LHCN-M2 (cell line): ENCODE measurements at regions not wholly inside any gene's neighbourhood (a gene's known extent, or its start where the extent isn't known, plus 50 kb on each side); places are given as distances from the start of the nearest gene placed in this dataset.
"Not testable (repeated sequence)": the region's sequence is repeated elsewhere in the genome, so short reads cannot be mapped to it uniquely, and the experiment has no call there.

Experiments used
- DNase-seq: peaks from one replicate; pipeline ENCODE4 v3.0.0-alpha.2; 2012; ENCODE audit warnings: low read depth

DNA sequence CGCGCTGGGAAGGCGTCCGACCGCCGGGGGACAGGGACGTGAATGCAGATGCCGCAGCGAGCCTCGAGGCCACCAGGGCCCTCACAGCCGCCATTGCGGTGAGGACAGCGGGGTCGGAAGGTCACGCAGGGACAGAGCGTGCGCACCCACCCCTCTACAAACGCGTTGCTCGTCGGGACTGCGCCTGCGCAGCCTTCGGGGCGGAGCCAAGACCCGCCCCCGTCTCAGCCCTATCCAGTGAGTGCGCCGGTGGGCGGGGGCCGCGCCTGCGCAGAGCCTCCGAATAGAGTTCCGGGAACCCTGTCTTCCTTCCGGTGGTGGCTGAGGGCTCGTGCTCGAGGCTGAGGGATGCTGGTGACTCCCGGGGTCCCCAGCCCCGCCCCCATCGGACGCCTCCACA lies 5393.1 kb upstream of the TPTE start:
- DNase-seq: peak; percentile 64

DNA sequence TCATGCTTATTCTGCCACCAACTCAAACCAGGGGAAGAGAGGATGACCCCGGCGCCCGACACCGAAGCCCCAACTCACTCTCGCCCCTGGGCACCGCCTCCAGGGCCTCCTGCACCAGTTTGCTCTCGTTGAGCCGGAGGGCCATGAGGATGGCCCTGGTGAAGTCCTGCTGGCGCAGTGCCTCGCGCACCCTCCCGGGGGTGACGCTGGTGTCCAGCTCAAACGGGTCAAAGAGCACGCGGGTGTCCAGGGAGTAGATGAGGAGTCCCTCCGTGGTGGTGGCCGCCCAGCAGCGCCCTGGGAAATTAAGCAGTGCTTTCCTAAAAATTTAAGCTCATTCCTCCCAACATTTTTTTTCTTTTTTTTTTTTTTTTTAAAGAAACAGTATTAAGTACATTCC lies 5387.6 kb upstream of the TPTE start:
- not testable (repeated sequence) for DNase-seq

DNA sequence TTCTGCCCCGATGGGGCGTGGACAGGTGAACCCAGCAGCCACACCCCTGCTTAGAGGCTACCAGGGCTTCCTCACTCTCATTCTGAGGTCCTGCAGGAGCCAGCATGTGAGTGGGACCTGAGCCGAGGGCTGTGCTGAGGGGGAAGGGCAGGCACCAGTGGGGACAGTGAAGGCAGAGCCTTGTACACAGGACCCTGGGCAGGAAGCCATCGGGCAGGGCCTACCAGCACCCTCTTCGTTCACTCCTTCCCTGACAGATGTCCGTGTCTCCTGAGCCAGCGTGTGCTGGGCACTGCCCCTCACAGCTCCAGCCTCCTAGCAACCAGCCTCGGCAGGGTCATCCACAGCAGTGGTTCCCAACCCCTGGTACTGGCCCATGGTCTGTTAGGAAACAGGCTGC lies 5385.0 kb upstream of the TPTE start:
- not testable (repeated sequence) for DNase-seq

DNA sequence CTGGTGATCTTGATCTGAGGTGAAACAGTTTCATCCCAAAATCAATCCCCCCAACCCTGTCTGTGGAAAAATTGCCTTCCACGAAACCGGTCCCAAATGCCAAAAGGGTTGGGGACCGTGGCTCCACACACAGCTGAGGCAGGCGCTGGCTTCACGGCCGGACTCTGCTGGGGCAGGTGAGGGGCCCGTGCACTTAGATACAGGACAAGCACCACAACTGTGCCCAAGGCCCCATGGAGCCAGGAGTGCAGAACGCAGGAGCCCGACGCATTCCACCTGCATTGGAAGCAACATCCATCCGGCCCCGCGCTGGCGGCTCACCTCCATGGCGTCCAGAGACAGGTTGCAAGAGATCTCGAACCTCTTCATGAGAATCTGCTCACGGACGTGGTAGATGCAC lies 5384.4 kb upstream of the TPTE start:
- DNase-seq: not testable (repeated sequence)

DNA sequence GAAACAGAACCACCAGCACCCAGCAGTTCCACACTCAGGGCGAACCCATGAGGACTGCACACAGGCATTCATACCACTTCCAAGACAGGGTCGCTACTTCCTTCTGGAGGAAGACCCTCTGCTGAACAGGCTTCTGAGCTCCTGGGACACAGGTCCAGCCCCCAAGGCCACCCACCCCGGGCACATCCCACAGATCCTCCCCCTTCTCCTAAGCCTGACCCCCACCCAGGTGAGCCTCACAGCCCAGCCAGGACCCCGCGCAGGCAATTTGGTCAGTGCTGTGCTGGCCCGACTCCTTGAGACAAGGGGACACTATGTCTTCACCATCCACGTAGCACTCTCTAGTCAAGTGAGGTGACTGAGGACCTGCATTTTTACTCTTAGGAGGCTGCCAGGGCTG lies 5382.7 kb upstream of the TPTE start:
- DNase-seq: not testable (repeated sequence)

DNA sequence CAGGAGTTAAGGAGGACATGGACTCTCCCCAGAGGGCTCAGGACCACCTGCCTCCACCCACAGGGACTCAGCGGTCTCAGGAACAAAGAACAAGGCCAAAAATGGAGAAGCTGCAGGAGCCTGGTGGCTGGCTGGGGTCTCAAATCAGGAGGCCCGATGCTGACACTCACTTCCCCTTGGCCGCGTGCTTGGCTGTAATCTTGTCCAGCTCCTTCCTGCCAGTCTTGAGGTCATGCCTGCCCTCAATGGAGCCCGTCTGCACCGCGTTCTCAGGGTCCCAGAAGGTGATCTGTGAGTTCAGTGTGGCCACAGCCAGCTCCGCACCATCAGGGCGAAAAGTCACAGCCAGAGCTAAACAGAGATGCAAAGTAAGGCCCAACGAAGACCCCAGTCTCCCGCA lies 5381.9 kb upstream of the TPTE start:
- DNase-seq: not testable (repeated sequence)

DNA sequence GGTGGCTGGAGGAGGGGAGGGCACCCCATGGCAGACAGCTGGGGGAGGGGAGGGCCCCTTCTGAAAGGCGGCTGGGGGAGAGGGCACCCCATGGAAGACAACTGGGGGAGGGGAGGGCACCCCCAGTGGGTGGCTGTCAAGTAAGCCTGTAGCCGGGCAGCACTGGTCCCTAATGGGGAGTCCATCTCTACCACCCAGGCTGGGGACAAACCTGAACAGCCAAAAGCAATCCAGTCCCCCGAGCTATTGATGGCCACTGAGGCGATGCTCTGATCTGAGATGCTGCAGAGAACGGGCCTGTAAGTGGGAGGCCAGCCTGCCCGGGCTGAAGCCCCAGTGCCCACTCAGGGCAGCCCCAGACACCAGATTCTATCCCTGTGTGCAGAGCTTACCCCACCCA lies 5378.4 kb upstream of the TPTE start:
- DNase-seq: not testable (repeated sequence)

DNA sequence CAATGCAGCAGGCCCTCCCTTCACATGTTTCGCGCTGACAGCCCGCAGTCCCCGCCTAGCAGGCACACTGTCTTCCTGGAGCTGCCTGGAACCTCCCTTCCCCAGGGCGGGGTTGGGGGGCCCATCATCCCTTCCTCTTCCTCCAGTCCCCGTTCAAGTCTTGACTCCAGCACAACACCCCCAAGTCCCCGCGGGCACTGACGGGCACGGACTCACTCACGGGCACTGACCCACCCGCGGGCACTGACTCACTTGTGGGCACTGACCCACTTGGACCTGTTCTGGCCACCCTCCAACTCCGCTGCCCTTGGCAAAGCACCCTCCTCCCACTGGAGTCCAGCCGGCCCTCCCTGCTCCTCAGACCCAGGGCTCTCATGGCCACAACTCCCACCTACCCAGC lies 5376.7 kb upstream of the TPTE start:
- not testable (repeated sequence) for DNase-seq

DNA sequence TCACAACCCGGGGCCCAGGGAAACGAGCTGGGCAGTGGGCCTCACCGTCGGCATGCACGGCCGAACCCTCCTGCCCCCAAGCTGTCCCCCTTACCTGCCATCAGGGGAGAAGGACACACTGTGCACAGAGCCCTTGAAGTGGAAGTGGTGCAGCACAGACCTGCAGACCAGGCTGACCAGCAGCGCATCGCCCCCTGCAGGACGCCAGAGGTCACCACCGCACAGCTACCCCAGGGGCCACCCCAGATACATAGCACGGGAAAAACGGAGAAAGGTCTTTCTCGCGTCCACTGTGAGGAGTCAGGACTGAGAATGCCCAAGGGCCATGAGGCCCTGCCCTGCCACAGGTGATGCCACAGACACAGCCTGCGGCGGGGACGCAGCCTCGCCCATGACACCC lies 5373.7 kb upstream of the TPTE start:
- DNase-seq: not testable (repeated sequence)

DNA sequence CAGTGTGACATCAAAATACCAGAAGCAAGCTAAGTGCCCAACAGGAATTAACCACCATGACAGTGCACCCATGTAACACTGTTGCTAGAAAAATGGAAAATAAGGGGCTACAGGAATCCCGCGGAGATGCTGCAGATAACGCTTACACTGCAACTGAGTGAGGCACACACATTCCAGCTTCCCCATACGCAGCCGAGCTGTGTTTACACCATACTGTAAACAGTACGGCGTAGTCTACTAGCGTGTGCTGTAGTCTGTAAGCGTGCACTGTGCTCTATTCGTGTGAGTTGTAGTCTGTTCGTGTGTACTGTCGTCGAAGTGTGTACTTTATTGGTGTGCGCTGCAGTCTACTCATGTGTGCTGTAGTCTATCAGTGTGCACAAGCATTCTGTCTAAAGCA lies 5372.2 kb upstream of the TPTE start:
- DNase-seq: not testable (repeated sequence)

DNA sequence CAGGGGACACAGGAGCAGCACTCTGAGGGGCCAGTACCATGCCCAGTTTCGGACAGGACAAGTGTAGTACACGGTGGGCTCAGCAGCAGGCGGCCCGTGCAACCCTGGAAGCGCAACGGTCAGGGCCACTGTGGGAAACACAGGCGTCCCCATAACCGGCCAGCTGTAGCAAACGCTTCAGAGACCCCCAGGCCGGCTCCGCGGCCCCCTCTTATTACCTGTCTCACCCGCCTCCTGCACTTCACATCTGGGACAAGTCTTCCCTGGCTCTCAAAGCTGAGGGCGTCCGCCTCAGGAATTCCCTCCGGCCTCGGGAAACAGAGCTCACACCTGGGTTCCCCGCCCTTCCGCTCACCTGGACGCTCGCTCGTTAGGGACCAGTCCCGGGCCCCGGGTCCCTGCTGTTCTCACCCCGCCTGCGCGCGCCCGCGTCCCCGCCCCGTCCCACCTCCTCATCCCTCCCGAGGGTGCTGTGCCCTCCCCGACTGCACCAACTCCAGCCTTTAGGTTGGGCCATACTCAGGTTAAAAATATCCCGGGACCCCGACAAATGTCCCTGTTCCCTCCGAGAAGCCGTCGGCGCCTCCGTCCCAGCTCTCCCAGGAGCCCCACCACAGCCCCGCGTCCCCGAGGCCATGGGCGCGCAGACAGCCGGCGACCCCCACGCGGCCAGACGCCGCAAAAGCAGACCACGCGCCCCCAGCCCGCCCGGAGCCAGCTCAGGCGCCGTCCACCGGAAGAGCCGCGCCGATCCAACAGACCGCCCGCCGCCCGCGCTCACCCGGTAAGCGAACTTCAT lies 5367.3 kb upstream of the TPTE start:
- DNase-seq: not testable (repeated sequence)

DNA sequence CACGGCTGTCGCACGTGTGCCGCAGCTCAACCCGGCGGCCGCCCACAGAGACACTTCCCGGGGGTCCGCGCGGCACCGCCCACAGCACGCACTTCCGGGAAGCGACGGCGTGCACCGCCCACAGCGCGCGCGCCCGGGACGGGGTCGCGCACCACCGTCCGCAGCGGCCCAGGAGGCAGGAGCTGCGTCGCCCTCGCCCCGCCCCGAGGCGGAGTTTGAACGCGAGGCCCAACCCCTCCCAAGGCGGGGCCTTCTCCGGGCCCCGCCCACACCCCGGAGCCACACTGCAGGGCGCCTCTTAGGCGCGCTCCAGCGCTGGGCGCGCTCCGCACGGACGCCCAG lies 5366.8 kb upstream of the TPTE start:
- DNase-seq: peak; percentile 58

DNA sequence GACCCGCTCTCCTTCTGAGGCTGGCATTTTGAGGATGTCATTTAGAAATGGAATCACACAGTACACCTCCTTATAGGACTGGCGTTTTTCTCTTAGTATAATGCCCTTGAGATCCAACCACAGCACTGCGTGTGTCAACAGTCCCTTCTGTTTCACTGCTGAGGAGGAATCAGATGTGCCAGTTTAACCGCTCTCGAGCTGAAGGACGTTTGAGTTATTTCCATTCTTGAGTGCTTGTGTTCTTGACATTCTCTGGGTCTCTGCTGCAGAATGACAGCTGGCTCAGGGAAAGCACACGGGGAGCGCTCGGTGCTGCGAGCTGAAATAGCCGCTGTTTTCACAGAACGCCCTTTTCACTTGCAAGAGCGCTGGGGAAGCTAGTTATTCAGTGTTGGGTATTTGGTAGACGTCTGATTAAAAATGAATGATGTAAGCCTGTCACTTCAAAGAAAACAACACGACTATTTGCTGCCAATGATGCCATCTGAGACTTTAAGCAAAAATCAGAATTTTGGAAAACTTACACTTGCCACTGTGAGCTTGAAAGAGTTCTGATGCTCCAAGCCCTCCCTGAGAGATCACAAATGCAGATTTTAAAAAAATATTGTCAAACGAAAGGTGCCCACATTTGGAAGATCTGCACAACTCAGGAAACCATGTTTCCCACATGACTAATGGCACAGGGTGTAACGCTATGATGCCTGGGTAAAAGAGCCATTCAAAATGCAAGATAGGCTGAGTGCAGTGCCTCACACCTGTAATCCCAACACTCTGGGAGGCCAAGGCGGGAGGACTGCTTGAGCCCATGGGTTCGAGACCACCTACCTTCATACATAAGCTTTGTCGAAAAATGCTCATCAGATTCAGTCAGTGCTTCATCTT lies 5358.4 kb upstream of the TPTE start:
- not testable (repeated sequence) for DNase-seq

DNA sequence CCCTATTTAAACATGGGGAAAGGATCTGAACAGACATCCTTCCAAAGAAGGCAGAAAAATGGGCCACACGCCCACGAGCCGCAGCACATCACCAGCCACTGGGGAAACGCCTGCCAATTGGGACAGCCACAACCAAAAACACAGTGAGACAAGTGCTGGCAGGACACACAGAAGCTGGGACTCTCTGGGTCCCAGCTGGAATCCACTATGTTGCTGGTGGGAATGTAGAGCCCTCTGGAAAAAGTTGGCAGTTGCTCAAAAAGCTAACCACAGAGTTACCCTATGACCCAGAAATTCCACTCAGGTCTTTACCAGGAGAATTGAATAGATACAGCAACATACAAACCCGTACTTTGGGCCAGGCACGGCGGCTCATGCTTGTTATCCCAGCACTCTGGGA lies 5355.6 kb upstream of the TPTE start:
- DNase-seq: not testable (repeated sequence)
